ENCODE measurements at regions not wholly inside any gene's neighbourhood (a gene's known extent, or its start where the extent isn't known, plus 50 kb on each side); places are given as distances from the start of the nearest gene placed in this dataset.

GRCh38 chr14:96638041-96638855 is 136.1 kb downstream of the PAPOLA start:
- DNase-seq (ENCODE audit: low read depth) = no peak

DNA sequence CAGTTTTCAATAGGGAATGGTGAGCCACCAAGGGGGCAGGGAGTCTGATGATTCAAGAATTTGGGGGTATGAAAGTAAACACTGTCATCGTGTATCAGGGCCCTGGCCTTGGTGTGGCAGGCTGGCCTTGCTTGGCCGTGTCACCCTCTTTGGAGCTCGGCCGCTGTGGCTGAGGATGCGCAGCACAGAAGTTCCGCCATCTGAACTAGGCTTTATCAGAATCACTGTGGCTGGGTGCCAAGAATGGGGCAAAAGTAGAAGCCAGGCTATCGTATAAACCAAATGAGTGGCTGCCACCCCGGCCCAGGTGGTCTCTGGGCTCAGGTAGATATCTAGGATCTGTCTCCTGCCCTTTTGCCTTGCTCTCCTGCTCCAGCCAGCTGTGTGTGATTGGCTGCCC is 137.4 kb downstream of the PAPOLA start:
- DNase-seq (ENCODE audit: low read depth) = no peak

DNA sequence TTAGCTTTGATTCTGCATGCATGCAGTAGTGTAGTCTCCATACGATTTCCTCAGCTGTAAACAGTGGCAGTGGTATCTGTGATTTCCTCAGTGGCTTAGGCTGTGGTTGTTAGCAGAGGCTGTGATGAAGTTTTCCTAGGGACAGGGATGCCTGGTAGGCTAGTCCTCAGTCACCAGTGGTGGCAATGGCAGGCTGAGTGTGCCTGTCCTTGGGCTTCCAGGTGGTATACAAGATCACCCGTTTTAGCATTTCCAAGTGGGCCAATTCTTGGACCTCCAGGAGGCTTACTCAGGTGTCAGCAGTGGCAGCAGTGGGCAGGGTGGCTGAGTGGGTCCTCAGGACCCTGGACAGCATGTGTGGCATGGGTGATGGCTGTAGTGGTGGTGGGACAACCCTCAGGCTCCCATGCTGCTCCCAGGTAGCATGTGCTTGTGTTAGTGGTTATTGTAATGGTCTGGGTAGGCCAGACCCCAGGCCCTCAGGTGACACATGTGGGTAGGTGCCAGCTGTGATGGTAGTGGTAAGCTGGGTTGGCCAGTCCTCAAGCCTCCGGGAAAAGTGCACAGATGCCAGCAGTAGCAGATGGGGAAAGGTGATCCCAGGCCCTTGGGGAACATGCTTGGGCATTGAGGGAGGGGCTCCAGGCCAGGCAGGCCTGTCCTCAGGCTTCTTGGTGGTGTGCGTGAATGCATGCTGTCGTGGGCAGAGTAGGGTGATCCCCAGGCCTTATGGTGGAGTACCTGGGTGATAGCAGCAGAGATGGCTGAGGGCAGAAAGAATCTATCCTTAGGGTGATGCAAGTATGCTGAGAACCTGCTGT is 146.5 kb downstream of the PAPOLA start:
- no peak for DNase-seq (ENCODE audit: low read depth)

GRCh38 chr14:96649327-96649601 is 147.1 kb downstream of the PAPOLA start:
- DNase-seq (ENCODE audit: low read depth) = no peak

DNA sequence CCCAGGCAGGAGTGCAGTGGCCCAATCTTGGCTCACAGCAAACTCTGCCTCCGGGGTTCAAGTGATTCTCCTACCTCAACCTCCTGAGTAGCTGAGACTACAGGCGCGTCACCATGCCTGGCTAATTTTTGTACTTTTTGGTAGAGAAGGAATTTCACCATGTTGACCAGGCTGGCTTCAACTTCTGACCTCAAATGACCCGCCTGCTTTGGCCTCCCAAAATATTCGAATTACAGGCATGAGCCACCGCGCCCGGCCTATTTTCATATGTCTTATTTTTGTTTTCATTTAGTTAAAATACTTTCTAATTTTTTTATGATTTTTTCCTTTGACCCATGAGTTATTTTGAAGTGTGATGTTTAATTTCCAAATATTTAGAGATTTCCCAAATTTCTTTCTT is 143.6 kb upstream of the VRK1 start:
- DNase-seq (ENCODE audit: low read depth) = no peak

- no peak for DNase-seq (ENCODE audit: low read depth)
Observed at GRCh38 chr14:96658611-96659010, 138.6 kb upstream of the VRK1 start.

GRCh38 chr14:96660123-96660522 is 137.1 kb upstream of the VRK1 start:
- DNase-seq (ENCODE audit: low read depth) = no peak

- no peak for DNase-seq (ENCODE audit: low read depth)
Observed at GRCh38 chr14:96660667-96661066, 136.5 kb upstream of the VRK1 start.

DNA sequence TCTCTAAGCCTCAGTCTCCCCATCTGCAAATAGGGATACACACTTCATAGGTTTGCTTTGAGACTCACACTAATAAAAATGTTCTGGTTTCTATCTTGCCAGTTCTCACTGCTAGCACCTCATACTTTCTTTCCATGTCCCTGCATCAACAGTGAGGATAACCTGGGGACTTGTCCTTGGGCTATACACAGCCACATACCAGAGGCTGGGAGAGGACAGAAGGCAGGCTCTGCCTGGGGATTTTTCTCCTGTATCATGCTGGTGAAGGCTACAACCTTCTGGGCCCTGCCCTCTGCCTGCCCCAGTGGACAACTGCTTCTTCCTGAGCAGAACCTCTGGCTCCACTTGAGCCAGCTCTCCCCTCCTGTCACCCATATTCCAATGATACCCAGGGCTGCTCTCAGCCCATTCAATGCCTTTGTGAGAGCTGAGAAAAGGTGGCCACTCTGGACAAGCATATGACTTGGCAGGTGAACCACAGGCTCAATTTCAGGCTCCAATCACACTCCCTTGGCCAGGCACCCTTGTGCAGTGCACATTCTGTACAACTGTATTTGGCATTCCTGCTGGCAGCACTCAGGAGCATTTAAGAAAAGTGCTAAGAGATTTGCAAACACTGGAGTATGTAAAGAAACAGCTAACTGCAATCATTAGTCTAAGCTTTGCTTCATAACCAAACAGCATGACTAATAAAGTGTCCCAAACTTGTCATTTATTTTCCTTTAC is 135.8 kb upstream of the VRK1 start:
- no peak for DNase-seq (ENCODE audit: low read depth)

DNA sequence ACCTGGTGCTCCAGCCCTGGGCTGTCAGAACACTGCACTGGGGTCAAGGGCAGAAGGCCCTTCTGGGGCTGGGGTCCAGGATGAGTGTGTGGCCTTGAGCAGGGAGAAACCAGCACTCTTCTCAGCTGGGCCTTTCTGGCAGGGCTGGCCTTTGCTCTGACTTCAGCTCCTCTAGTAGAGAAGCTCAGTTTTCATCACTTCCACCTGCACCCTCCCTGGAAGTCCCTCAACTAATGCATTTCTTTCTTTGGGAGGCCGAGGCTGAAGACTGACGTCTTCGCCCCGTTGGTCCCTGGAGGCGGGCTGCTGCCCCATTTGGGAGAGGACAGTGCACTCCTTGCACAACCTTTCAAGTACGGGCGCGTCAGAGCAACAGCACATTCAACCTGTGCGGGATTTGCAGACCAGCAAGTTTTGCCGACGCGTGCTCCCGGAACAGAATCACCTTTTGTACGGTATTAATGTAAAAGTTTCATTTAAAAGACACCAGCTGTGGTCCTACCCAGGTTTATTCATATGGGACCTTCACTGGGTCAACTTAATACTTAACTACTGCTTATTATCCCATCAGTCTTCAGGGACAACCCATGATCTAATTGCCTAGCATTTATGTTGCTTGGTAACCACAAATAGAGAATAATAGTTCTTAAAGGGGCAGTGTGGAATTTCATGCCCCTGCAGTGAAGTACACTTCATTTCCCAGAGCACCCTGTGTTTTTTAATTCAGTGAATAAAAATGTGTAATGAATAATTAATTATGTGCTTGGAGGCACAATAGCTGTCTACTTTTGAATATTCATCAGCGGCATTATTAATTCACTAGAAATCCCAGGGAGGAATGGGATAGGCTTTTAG is 134.8 kb upstream of the VRK1 start:
- DNase-seq (ENCODE audit: low read depth) = no peak

DNA sequence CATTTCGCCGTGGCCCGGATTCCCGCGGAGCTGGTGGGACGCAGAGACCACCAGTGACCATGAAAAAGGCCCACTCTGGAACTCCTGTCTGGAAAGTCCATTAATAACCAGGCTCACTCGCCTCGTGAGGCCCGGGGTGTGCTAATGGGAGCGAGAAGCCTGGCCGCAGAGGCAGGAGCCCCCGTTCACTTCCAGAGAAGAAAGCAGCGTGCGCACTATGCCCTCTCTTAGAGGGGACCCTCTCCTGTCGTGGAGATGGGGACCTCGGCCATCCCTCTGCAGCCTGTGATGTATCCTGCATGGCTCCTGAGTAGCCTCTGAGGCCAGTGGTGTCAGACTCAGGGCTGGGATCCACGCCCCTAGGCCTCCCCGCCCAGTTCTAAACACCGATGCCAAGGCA is 134.1 kb upstream of the VRK1 start:
- no peak for DNase-seq (ENCODE audit: low read depth)

DNA sequence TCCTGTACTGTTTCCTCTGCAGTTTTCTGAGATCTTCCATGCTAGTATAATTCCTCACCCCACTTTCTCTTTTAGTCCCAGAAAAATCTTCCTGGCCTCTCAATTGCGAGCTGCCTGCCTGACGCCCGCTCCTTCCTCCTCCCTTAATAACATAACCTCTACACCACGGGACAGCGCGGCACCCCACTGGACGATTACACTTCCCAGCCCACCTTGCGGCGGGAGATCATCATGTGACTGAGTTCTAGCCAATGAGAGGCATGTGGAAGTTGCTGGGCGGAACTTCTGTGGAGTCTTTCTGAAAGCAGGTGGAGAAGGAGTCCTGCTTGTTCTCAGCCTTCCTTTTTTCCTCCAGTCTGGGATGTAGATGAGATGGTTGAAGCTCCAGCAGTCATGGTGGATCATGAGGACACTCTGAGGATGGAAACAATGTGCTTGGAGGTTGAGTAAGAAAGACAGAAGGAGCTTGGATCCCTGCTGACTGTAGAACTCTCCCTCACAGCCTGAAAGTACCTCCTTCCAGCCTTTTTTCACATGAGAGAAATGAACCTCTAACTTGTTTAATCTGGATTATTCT is 133.6 kb upstream of the VRK1 start:
- no peak for DNase-seq (ENCODE audit: low read depth)

DNA sequence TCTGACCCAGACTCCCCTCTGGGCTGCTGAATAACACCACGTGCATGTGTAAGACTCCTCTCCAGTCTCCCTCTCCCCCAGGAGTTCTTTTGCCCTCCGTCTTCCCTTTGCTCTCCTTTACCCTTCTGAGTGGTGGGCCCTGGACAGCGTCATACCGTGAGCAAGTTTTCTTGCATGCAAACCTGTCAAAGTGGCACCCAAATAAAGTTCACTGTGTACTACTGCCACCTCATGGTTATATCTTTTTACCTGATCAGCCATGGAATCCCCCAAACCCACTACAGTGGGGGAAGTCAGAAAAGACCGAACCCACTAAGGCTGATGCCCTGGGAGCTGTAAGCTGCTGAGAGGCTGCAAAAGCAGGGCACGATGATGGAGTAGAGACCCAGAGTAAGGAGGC is 131.1 kb upstream of the VRK1 start:
- DNase-seq (ENCODE audit: low read depth) = no peak

GRCh38 chr14:96670391-96670790 is 126.8 kb upstream of the VRK1 start:
- no peak for DNase-seq (ENCODE audit: low read depth)

DNA sequence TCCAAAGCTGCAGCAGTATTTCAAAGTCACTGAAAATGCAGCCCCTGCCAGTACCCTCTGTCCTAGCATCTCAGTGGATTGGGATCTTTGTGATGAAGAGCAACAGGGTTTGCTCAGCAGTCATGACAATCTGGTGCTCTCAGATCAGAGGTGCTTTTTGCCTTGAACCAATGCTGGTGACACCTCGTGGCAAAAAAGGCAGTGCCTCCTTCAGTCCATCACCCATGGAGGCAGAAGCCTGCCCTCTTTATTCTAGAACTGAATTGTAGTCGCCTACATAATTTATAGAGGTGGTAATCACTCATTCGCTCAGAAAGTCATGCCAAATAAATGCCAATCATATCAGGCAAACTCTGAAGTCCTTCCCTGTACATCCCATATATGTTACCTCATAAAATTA is 126.0 kb upstream of the VRK1 start:
- DNase-seq (ENCODE audit: low read depth) = no peak

- DNase-seq (ENCODE audit: low read depth) = no peak
Observed at GRCh38 chr14:96673706-96674105, 123.5 kb upstream of the VRK1 start.

DNA sequence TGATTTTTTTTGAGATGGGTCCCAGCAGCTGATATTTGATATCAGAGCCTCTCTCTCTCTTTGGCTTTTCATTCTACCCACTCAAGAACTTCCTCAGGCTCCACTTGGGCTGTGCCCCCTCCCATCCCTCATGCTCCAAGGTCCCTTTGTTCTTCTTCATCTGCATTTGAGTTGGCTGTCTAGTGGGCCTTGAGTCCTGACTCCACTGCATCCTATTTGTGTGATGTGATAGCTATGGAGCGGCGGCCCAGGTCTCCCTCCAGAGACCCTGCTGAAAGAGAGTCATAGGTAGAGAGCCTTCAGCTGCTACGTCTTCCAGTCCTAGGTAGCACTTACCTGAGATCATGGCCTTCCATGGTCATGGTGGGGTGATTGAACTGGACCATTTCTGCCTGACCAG is 123.1 kb upstream of the VRK1 start:
- DNase-seq (ENCODE audit: low read depth) = no peak

- DNase-seq (ENCODE audit: low read depth) = no peak
Observed at GRCh38 chr14:96676166-96676565, 121.0 kb upstream of the VRK1 start.

- DNase-seq (ENCODE audit: low read depth) = no peak
Observed at GRCh38 chr14:96681829-96682228, 115.4 kb upstream of the VRK1 start.

- no peak for DNase-seq (ENCODE audit: low read depth)
Observed at GRCh38 chr14:96682401-96682800, 114.8 kb upstream of the VRK1 start.

DNA sequence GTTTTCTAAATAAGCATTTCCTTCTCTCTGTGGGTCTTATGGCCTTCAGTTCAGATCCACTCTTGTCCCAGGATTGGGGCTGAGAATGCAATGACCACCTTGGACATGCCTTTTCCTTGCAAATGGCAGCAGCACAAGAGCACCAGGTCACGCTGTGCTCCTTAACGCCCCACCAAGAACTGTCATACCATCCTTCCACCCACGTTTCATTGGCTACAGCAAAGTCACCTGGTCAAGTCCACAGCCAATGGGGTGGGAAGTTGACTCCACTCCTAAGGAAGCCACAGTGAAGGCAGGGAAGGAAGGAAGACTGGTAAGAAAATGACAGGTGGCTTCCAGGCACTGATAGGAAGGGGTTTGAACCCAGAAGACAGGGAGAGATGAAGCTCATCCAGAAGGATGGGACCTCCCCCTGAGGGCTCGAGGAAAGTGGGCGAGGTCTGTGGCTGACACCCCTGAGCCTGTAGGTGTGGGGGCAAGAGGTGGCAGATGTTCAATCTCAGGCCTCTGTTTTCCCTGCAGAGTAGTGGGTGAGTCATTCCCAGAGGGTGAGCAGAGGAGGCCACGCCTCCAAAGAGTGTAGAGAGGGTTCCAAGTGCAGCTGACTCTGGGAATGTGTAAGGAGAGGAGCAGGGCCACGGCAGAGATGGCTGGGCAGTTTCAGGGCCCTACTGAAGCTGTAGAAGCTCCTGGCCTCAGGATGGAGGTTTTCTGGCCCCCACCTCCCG is 113.5 kb upstream of the VRK1 start:
- no peak for DNase-seq (ENCODE audit: low read depth)

All from stimulated activated CD8-positive, alpha-beta memory T cell treated with anti-CD3 and anti-CD28 coated beads, Interleukin-12 subunit alpha, Interleukin-12 subunit beta, amount 100 ng/mL, for 1 hour (primary cell).